DMS79 treated with DMSO at 0.1 percent for 48 hours (cell line): ENCODE measurements at regions not wholly inside any gene's neighbourhood (a gene's known extent, or its start where the extent isn't known, plus 50 kb on each side); places are given as distances from the start of the nearest gene placed in this dataset.

ENCODE experiments used
- DNase-seq: peaks from one replicate; lab custom pipeline; 2025; lab: John Stamatoyannopoulos, UW

GRCh38 chr1:229033480-229033879 is 237.4 kb upstream of the RAB4A start:
- DNase-seq = no peak

GRCh38 chr1:229034342-229034741 is 236.6 kb upstream of the RAB4A start:
- no peak for DNase-seq

- DNase-seq = peak; percentile 52
Observed at GRCh38 chr1:229035054-229035747, 235.7 kb upstream of the RAB4A start.

- no peak for DNase-seq
Observed at GRCh38 chr1:229035748-229036082, 235.2 kb upstream of the RAB4A start.

- peak; percentile 73 for DNase-seq
Observed at GRCh38 chr1:229037806-229038405, 233.0 kb upstream of the RAB4A start.

GRCh38 chr1:229040630-229041358 is 230.1 kb upstream of the RAB4A start:
- DNase-seq = no peak

GRCh38 chr1:229041946-229042345 is 229.0 kb upstream of the RAB4A start:
- no peak for DNase-seq

GRCh38 chr1:229042482-229042881 is 228.4 kb upstream of the RAB4A start:
- no peak for DNase-seq

- DNase-seq = no peak
Observed at GRCh38 chr1:229043115-229043514, 227.8 kb upstream of the RAB4A start.

- DNase-seq = no peak
Observed at GRCh38 chr1:229046251-229046853, 224.6 kb upstream of the RAB4A start.

GRCh38 chr1:229047161-229047839 is 223.6 kb upstream of the RAB4A start:
- DNase-seq = no peak

- DNase-seq = no peak
Observed at GRCh38 chr1:229047840-229048620, 222.9 kb upstream of the RAB4A start.

- DNase-seq = no peak
Observed at GRCh38 chr1:229048896-229049295, 222.0 kb upstream of the RAB4A start.

GRCh38 chr1:229056046-229056445 is 214.9 kb upstream of the RAB4A start:
- DNase-seq = no peak

GRCh38 chr1:229058111-229058561 is 212.8 kb upstream of the RAB4A start:
- DNase-seq = peak; percentile 97

- DNase-seq = peak; percentile 60
Observed at GRCh38 chr1:229058729-229059128, 212.2 kb upstream of the RAB4A start.

GRCh38 chr1:229059671-229060539 is 211.0 kb upstream of the RAB4A start:
- no peak for DNase-seq

- no peak for DNase-seq
Observed at GRCh38 chr1:229062135-229062534, 208.8 kb upstream of the RAB4A start.

- DNase-seq = no peak
Observed at GRCh38 chr1:229063154-229063773, 207.6 kb upstream of the RAB4A start.
